ENCODE measurements at regions not wholly inside any gene's neighbourhood (a gene's known extent, or its start where the extent isn't known, plus 50 kb on each side); places are given as distances from the start of the nearest gene placed in this dataset.

- H3K9me3 ChIP-seq (ENCODE audit: control insufficient read depth in 1 of 2, low read length in 2 of 2), result no peaks in the 10 kb centered on the region
Measured at GRCh38 chr7:19442016-19442785, 266.6 kb downstream of the POLR1F start.

GRCh38 chr7:19439517-19439916, 269.3 kb downstream of the POLR1F start:
- H3K27ac ChIP-seq (ENCODE audit: low read length), result no peak overlapping the region
- no peak overlapping the region for H3K4me3 ChIP-seq (ENCODE audit: low read depth in 1 of 2, low read length in 2 of 2)
- no peaks in the 10 kb centered on the region for H3K36me3 ChIP-seq (ENCODE audit: control insufficient read depth in 1 of 2, insufficient read depth in 2 of 2, low read length in 2 of 2)
- no peaks in the 10 kb centered on the region for H3K4me1 ChIP-seq (ENCODE audit: control insufficient read depth in 1 of 2, insufficient read depth in 2 of 2, low read length in 2 of 2)
- no peaks in the 10 kb centered on the region for H3K27me3 ChIP-seq (ENCODE audit: low read depth, low read length)
- H3K9me3 ChIP-seq (ENCODE audit: control insufficient read depth in 1 of 2, low read length in 2 of 2), result no peaks in the 10 kb centered on the region

More at GRCh38 chr7:19442016-19442785, 266.6 kb downstream of the POLR1F start:
- H3K27ac ChIP-seq (ENCODE audit: low read length), result no peak overlapping the region
- no peaks in the 10 kb centered on the region for H3K27me3 ChIP-seq (ENCODE audit: low read depth, low read length)
- no peak overlapping the region for H3K4me3 ChIP-seq (ENCODE audit: low read depth in 1 of 2, low read length in 2 of 2)
- H3K4me1 ChIP-seq (ENCODE audit: control insufficient read depth in 1 of 2, insufficient read depth in 2 of 2, low read length in 2 of 2), result no peaks in the 10 kb centered on the region
- H3K36me3 ChIP-seq (ENCODE audit: control insufficient read depth in 1 of 2, insufficient read depth in 2 of 2, low read length in 2 of 2), result no peaks in the 10 kb centered on the region

- H3K4me3 ChIP-seq (ENCODE audit: low read depth in 1 of 2, low read length in 2 of 2), result no peak overlapping the region
- H3K36me3 ChIP-seq (ENCODE audit: control insufficient read depth in 1 of 2, insufficient read depth in 2 of 2, low read length in 2 of 2), result no peaks in the 10 kb centered on the region
- no peaks in the 10 kb centered on the region for H3K9me3 ChIP-seq (ENCODE audit: control insufficient read depth in 1 of 2, low read length in 2 of 2)
- no peak overlapping the region for H3K27ac ChIP-seq (ENCODE audit: low read length)
- no peaks in the 10 kb centered on the region for H3K27me3 ChIP-seq (ENCODE audit: low read depth, low read length)
- no peaks in the 10 kb centered on the region for H3K4me1 ChIP-seq (ENCODE audit: control insufficient read depth in 1 of 2, insufficient read depth in 2 of 2, low read length in 2 of 2)
Measured at GRCh38 chr7:19437446-19437845, 271.4 kb downstream of the POLR1F start.

GRCh38 chr7:19427944-19428343, 280.9 kb downstream of the POLR1F start:
- no peaks in the 10 kb centered on the region for H3K9me3 ChIP-seq (ENCODE audit: control insufficient read depth in 1 of 2, low read length in 2 of 2)
- H3K27ac ChIP-seq (ENCODE audit: low read length), result no peak overlapping the region
- H3K27me3 ChIP-seq (ENCODE audit: low read depth, low read length), result no peaks in the 10 kb centered on the region
- no peaks in the 10 kb centered on the region for H3K4me1 ChIP-seq (ENCODE audit: control insufficient read depth in 1 of 2, insufficient read depth in 2 of 2, low read length in 2 of 2)
- H3K36me3 ChIP-seq (ENCODE audit: control insufficient read depth in 1 of 2, insufficient read depth in 2 of 2, low read length in 2 of 2), result no peaks in the 10 kb centered on the region
- no peak overlapping the region for H3K4me3 ChIP-seq (ENCODE audit: low read depth in 1 of 2, low read length in 2 of 2)

GRCh38 chr7:19421861-19422260, 276.6 kb upstream of the FERD3L start:
- no peaks in the 10 kb centered on the region for H3K27me3 ChIP-seq (ENCODE audit: low read depth, low read length)
- H3K4me3 ChIP-seq (ENCODE audit: low read depth in 1 of 2, low read length in 2 of 2), result no peak overlapping the region
- no peak overlapping the region for H3K27ac ChIP-seq (ENCODE audit: low read length)
- H3K9me3 ChIP-seq (ENCODE audit: control insufficient read depth in 1 of 2, low read length in 2 of 2), result no peaks in the 10 kb centered on the region
- no peaks in the 10 kb centered on the region for H3K36me3 ChIP-seq (ENCODE audit: control insufficient read depth in 1 of 2, insufficient read depth in 2 of 2, low read length in 2 of 2)
- no peaks in the 10 kb centered on the region for H3K4me1 ChIP-seq (ENCODE audit: control insufficient read depth in 1 of 2, insufficient read depth in 2 of 2, low read length in 2 of 2)

- no peak overlapping the region for H3K27ac ChIP-seq (ENCODE audit: low read length)
- H3K36me3 ChIP-seq (ENCODE audit: control insufficient read depth in 1 of 2, insufficient read depth in 2 of 2, low read length in 2 of 2), result no peaks in the 10 kb centered on the region
- H3K27me3 ChIP-seq (ENCODE audit: low read depth, low read length), result no peaks in the 10 kb centered on the region
- H3K9me3 ChIP-seq (ENCODE audit: control insufficient read depth in 1 of 2, low read length in 2 of 2), result no peaks in the 10 kb centered on the region
- no peaks in the 10 kb centered on the region for H3K4me1 ChIP-seq (ENCODE audit: control insufficient read depth in 1 of 2, insufficient read depth in 2 of 2, low read length in 2 of 2)
- H3K4me3 ChIP-seq (ENCODE audit: low read depth in 1 of 2, low read length in 2 of 2), result no peak overlapping the region
Measured at GRCh38 chr7:19417231-19417630, 272.0 kb upstream of the FERD3L start.

- Histone ChIP-seq H3K27me3 (ENCODE audit: low read depth, low read length) (no peaks in the 10 kb centered on the region), H3K4me3 (ENCODE audit: low read depth in 1 of 2, low read length in 2 of 2) (no peak overlapping the region), H3K27ac (ENCODE audit: low read length) (no peak overlapping the region)
Measured at GRCh38 chr7:19415123-19415522, 269.9 kb upstream of the FERD3L start.

GRCh38 chr7:19413443-19413965, 268.3 kb upstream of the FERD3L start:
- Histone ChIP-seq H3K4me3 (ENCODE audit: low read depth in 1 of 2, low read length in 2 of 2) (no peak overlapping the region), H3K9me3 (ENCODE audit: control insufficient read depth in 1 of 2, low read length in 2 of 2) (no peaks in the 10 kb centered on the region), H3K36me3 (ENCODE audit: control insufficient read depth in 1 of 2, insufficient read depth in 2 of 2, low read length in 2 of 2) (no peaks in the 10 kb centered on the region), H3K4me1 (ENCODE audit: control insufficient read depth in 1 of 2, insufficient read depth in 2 of 2, low read length in 2 of 2) (no peaks in the 10 kb centered on the region), H3K27ac (ENCODE audit: low read length) (no peak overlapping the region), H3K27me3 (ENCODE audit: low read depth, low read length) (no peaks in the 10 kb centered on the region)

More at GRCh38 chr7:19415123-19415522, 269.9 kb upstream of the FERD3L start:
- H3K36me3 ChIP-seq (ENCODE audit: control insufficient read depth in 1 of 2, insufficient read depth in 2 of 2, low read length in 2 of 2), result no peaks in the 10 kb centered on the region
- no peaks in the 10 kb centered on the region for H3K4me1 ChIP-seq (ENCODE audit: control insufficient read depth in 1 of 2, insufficient read depth in 2 of 2, low read length in 2 of 2)
- H3K9me3 ChIP-seq (ENCODE audit: control insufficient read depth in 1 of 2, low read length in 2 of 2), result no peaks in the 10 kb centered on the region

- Histone ChIP-seq H3K36me3 (ENCODE audit: control insufficient read depth in 1 of 2, insufficient read depth in 2 of 2, low read length in 2 of 2) (no peaks in the 10 kb centered on the region), H3K9me3 (ENCODE audit: control insufficient read depth in 1 of 2, low read length in 2 of 2) (no peaks in the 10 kb centered on the region), H3K4me3 (ENCODE audit: low read depth in 1 of 2, low read length in 2 of 2) (no peak overlapping the region), H3K27ac (ENCODE audit: low read length) (no peak overlapping the region), H3K4me1 (ENCODE audit: control insufficient read depth in 1 of 2, insufficient read depth in 2 of 2, low read length in 2 of 2) (no peaks in the 10 kb centered on the region), H3K27me3 (ENCODE audit: low read depth, low read length) (no peaks in the 10 kb centered on the region)
Measured at GRCh38 chr7:19410691-19411090, 265.5 kb upstream of the FERD3L start.

GRCh38 chr7:19410106-19410505, 264.9 kb upstream of the FERD3L start:
- Histone ChIP-seq H3K9me3 (ENCODE audit: control insufficient read depth in 1 of 2, low read length in 2 of 2) (no peaks in the 10 kb centered on the region), H3K27ac (ENCODE audit: low read length) (no peak overlapping the region)

GRCh38 chr7:19408706-19409220, 263.5 kb upstream of the FERD3L start:
- Histone ChIP-seq H3K4me3 (ENCODE audit: low read depth in 1 of 2, low read length in 2 of 2) (no peak overlapping the region), H3K27me3 (ENCODE audit: low read depth, low read length) (no peaks in the 10 kb centered on the region), H3K36me3 (ENCODE audit: control insufficient read depth in 1 of 2, insufficient read depth in 2 of 2, low read length in 2 of 2) (no peaks in the 10 kb centered on the region), H3K27ac (ENCODE audit: low read length) (no peak overlapping the region), H3K9me3 (ENCODE audit: control insufficient read depth in 1 of 2, low read length in 2 of 2) (no peaks in the 10 kb centered on the region), H3K4me1 (ENCODE audit: control insufficient read depth in 1 of 2, insufficient read depth in 2 of 2, low read length in 2 of 2) (no peaks in the 10 kb centered on the region)

More at GRCh38 chr7:19410106-19410505, 264.9 kb upstream of the FERD3L start:
- Histone ChIP-seq H3K27me3 (ENCODE audit: low read depth, low read length) (no peaks in the 10 kb centered on the region), H3K4me3 (ENCODE audit: low read depth in 1 of 2, low read length in 2 of 2) (no peak overlapping the region), H3K4me1 (ENCODE audit: control insufficient read depth in 1 of 2, insufficient read depth in 2 of 2, low read length in 2 of 2) (no peaks in the 10 kb centered on the region), H3K36me3 (ENCODE audit: control insufficient read depth in 1 of 2, insufficient read depth in 2 of 2, low read length in 2 of 2) (no peaks in the 10 kb centered on the region)

Data from muscle layer of duodenum (tissue), 2 donors.